SK-N-SH (cell line): ENCODE measurements at regions not wholly inside any gene's neighbourhood (a gene's known extent, or its start where the extent isn't known, plus 50 kb on each side); places are given as distances from the start of the nearest gene placed in this dataset.

Experiments
- CTCF ChIA-PET: fragments of 300-600, 350-600 bp; formaldehyde crosslinking; extraction: SDS; loops from one replicate; lab custom pipeline; 2021; lab: Yijun Ruan, JAX
- POLR2A ChIA-PET: fragments of 350-600 bp; sonication (Branson Sonifier 250); formaldehyde crosslinking; extraction: SDS; loops from one replicate; lab custom pipeline; 2020; ENCODE audit warnings: antibody characterized with exemption, inconsistent platforms; lab: Yijun Ruan, JAX
- DNase-seq: peaks from one replicate; pipeline ENCODE4 v3.0.0; 2012
- H2AFZ ChIP-seq: fragments of 200-600 bp; sonication (generic); 2 replicates; pipeline ENCODE4 v1.8.1; 2016; ENCODE audit warnings: antibody characterized with exemption, mild to moderate bottlenecking, low read depth
- H3F3A ChIP-seq: fragments of 200-600 bp; sonication (generic); replicated peaks from 2 replicates; pipeline ENCODE3; 2016; ENCODE audit warnings: antibody characterized with exemption, mild to moderate bottlenecking; ENCODE audit not compliant: insufficient read depth
- H3K27ac ChIP-seq, 2 experiments: fragments of 200-500 bp in 1 of 2; fragments of 200-600 bp in 1 of 2; sonication (Bioruptor generic) in 1 of 2; sonication (generic), shearing (Covaris generic) in 1 of 2; 2 replicates each; pipeline versions ENCODE4 v1.5.1 to v1.6.1; 2014 to 2016; ENCODE audit warnings: low read depth in 2 of 2, inconsistent platforms in 1 of 2, low read length in 1 of 2, mild to moderate bottlenecking in 1 of 2, mixed read lengths in 1 of 2
- H3K27me3 ChIP-seq: fragments of 200-600 bp; sonication (generic), shearing (Covaris generic); 2 replicates; pipeline ENCODE4 v1.6.1; 2016; ENCODE audit warnings: mixed run types; ENCODE audit not compliant: insufficient read depth
- H3K36me3 ChIP-seq, 2 experiments: fragments of 200-500 bp in 1 of 2; fragments of 200-600 bp in 1 of 2; sonication (Bioruptor generic) in 1 of 2; sonication (generic) in 1 of 2; replicated peaks in 1 of 2; 2 replicates each; pipeline versions ENCODE3 to v1.5.1; 2014 to 2016; ENCODE audit warnings: low read length in 1 of 2, mild to moderate bottlenecking in 1 of 2; ENCODE audit not compliant: insufficient read depth in 2 of 2, control insufficient read depth in 1 of 2
- H3K4me1 ChIP-seq, 2 experiments: fragments of 200-500 bp in 1 of 2; fragments of 200-600 bp in 1 of 2; sonication (Bioruptor generic) in 1 of 2; sonication (generic), shearing (Covaris generic) in 1 of 2; 2 replicates each; pipeline versions ENCODE4 v1.5.1 to v1.6.1; 2014 to 2016; ENCODE audit warnings: low read depth in 1 of 2, low read length in 1 of 2, mixed run types in 1 of 2; ENCODE audit not compliant: insufficient read depth in 2 of 2, control insufficient read depth in 1 of 2
- H3K4me2 ChIP-seq: fragments of 200-600 bp; sonication (generic), shearing (Covaris generic); 2 replicates; pipeline ENCODE4 v1.6.1; 2017; ENCODE audit warnings: mixed run types
- H3K4me3 ChIP-seq, 2 experiments: fragments of 200-500 bp in 1 of 2; fragments of 200-600 bp in 1 of 2; sonication (Bioruptor generic) in 1 of 2; sonication (generic), shearing (Covaris generic) in 1 of 2; 2 replicates each; pipeline versions ENCODE4 v1.5.1 to v1.8.1; 2014 to 2016; ENCODE audit warnings: low read depth in 2 of 2, inconsistent platforms in 1 of 2, low read length in 1 of 2, mild to moderate bottlenecking in 1 of 2, mixed read lengths in 1 of 2, moderate library complexity in 1 of 2
- H3K79me2 ChIP-seq: fragments of 200-600 bp; sonication (generic); 2 replicates; pipeline ENCODE4 v1.8.1; 2017; ENCODE audit warnings: mild to moderate bottlenecking; ENCODE audit not compliant: insufficient read depth
- H3K9ac ChIP-seq: fragments of 200-600 bp; sonication (generic); 2 replicates; pipeline ENCODE4 v1.6.1; 2017; ENCODE audit warnings: mixed run types
- H3K9me2 ChIP-seq: fragments of 200-600 bp; sonication (generic); 2 replicates; pipeline ENCODE4 v1.6.1; 2017; ENCODE audit warnings: mixed run types
- H3K9me3 ChIP-seq: fragments of 200-600 bp; sonication (generic); 2 replicates; pipeline ENCODE4 v1.6.1; 2017; ENCODE audit warnings: mixed run types, mild to moderate bottlenecking, moderate library complexity
- H4K20me1 ChIP-seq: fragments of 200-600 bp; sonication (generic); 2 replicates; pipeline ENCODE4 v1.6.1; 2017; ENCODE audit warnings: mild to moderate bottlenecking, mixed run types; ENCODE audit not compliant: insufficient read depth
- CHD2 ChIP-seq: fragments of 150-350 bp; IDR thresholded peaks from 2 replicates; pipeline ENCODE4 v1.6.1; 2018; ENCODE audit warnings: low read length; ENCODE audit not compliant: partially characterized antibody
- CTCF ChIP-seq: fragments of 200-600 bp; sonication (generic); IDR thresholded peaks from 2 replicates; pipeline ENCODE4 v1.6.1; 2017; ENCODE audit warnings: antibody characterized with exemption, mild to moderate bottlenecking, moderate library complexity
- ELF1 ChIP-seq: IDR thresholded peaks from 2 replicates; pipeline ENCODE4 v1.4.0; 2012
- EP300 ChIP-seq, 2 experiments: IDR thresholded peaks; 2 replicates each; pipeline versions ENCODE4 v1.4.0 to v1.6.1; 2012; ENCODE audit warnings: borderline replicate concordance in 1 of 2, low read depth in 1 of 2, low read length in 1 of 2
- EZH2phosphoT487 ChIP-seq: fragments of 200-600 bp; sonication (generic); IDR thresholded peaks from 2 replicates; pipeline ENCODE4 v1.6.1; 2017; ENCODE audit warnings: low read depth, mixed run types, mild to moderate bottlenecking, antibody characterized with exemption, moderate library complexity, borderline replicate concordance
- FOSL2 ChIP-seq: IDR thresholded peaks from 2 replicates; pipeline ENCODE4 v1.4.0; 2012; ENCODE audit warnings: low read depth, mild to moderate bottlenecking, moderate library complexity, borderline replicate concordance
- FOXJ3 ChIP-seq: sonication (generic); formaldehyde crosslinking; IDR thresholded peaks from 2 replicates; pipeline ENCODE4 v1.5.1; 2020; ENCODE audit warnings: mild to moderate bottlenecking, missing genetic modification reagents
- FOXM1 ChIP-seq: IDR thresholded peaks from 2 replicates; pipeline ENCODE4 v1.4.0; 2012; ENCODE audit warnings: low read depth, mild to moderate bottlenecking
- GABPA ChIP-seq: IDR thresholded peaks from 2 replicates; pipeline ENCODE4 v1.4.0; 2012; ENCODE audit warnings: low read depth, mild to moderate bottlenecking
- JUND ChIP-seq: IDR thresholded peaks from 2 replicates; pipeline ENCODE4 v1.4.0; 2012
- MXI1 ChIP-seq: IDR thresholded peaks from 2 replicates; pipeline ENCODE4 v1.6.1; 2012; ENCODE audit warnings: mild to moderate bottlenecking, low read depth, low read length, improper control_type of control experiment
- NFIC ChIP-seq: IDR thresholded peaks from 2 replicates; pipeline ENCODE4 v1.4.0; 2012; ENCODE audit warnings: borderline replicate concordance
- PBX3 ChIP-seq: IDR thresholded peaks from 2 replicates; pipeline ENCODE4; 2012
- RAD21 ChIP-seq: IDR thresholded peaks from 2 replicates; pipeline ENCODE4 v1.6.1; 2012; ENCODE audit warnings: mild to moderate bottlenecking, low read length
- RXRA ChIP-seq: IDR thresholded peaks from 2 replicates; pipeline ENCODE4 v1.4.0; 2012; ENCODE audit warnings: low read depth, mild to moderate bottlenecking, borderline replicate concordance
- SIN3A ChIP-seq: IDR thresholded peaks from 2 replicates; pipeline ENCODE4 v1.6.1; 2012; ENCODE audit warnings: low read depth, mild to moderate bottlenecking, low read length, moderate library complexity, borderline replicate concordance
- SMC3 ChIP-seq: IDR thresholded peaks from 2 replicates; pipeline ENCODE4 v1.6.1; 2012; ENCODE audit warnings: low read depth, low read length, improper control_type of control experiment
- TAF1 ChIP-seq: IDR thresholded peaks from 2 replicates; pipeline ENCODE4 v1.6.1; 2012; ENCODE audit warnings: low read depth, mild to moderate bottlenecking, low read length, moderate library complexity, borderline replicate concordance
- TCF12 ChIP-seq: IDR thresholded peaks from 2 replicates; pipeline ENCODE4 v1.4.0; 2012
- YY1 ChIP-seq: IDR thresholded peaks from 2 replicates; pipeline ENCODE4 v1.4.0; 2012; ENCODE audit warnings: low read depth, mild to moderate bottlenecking
- ZBTB33 ChIP-seq: IDR thresholded peaks from 2 replicates; pipeline ENCODE4 v1.4.0; 2012; ENCODE audit warnings: low read depth, borderline replicate concordance
- WGBS: methylation state at CpG from one replicate; pipeline ENCODE4 v1.1.6; 2017; ENCODE audit warnings: low lambda C conversion rate; 5-methylcytosine and 5-hydroxymethylcytosine counted together

- TF ChIP-seq EP300 (IDR thresholded peaks at IDR 0.05; ENCODE audit: borderline replicate concordance in 1 of 2, low read depth in 1 of 2, low read length in 1 of 2) (no peak), NFIC (no peak), YY1 (no peak), TCF12 (no peak)
These were observed 580.0 kb downstream of the QKI start (continued) for GRCh38 chr6:163994566-163994965.

GRCh38 chr6:163992701-163993100 is 578.2 kb downstream of the QKI start:
- no peaks in the 10 kb centered on the region for H3K27me3 ChIP-seq
- no peaks in the 10 kb centered on the region for H3K79me2 ChIP-seq
- no peak overlapping the region for H2AFZ ChIP-seq
- no peak for DNase-seq
- H3K27ac ChIP-seq = no peak overlapping the region
- no peak overlapping the region for H3K4me2 ChIP-seq
- H3K9ac ChIP-seq = no peak overlapping the region
- H3K9me2 ChIP-seq = no peaks in the 10 kb centered on the region
- no peak overlapping the region for H3K4me3 ChIP-seq
- no peaks in the 10 kb centered on the region for H3K9me3 ChIP-seq
- no peaks in the 10 kb centered on the region for H3F3A ChIP-seq
- ChIA-PET CTCF (no interaction called here), POLR2A (no interaction called here)
- WGBS = 38% methylated on average over 6 of the region's 6 CpGs
- TF ChIP-seq PBX3 = no peak
- TF ChIP-seq TAF1 = no peak
- no peak for TF ChIP-seq FOXJ3 (CRISPR knock-in tag)
- no peak for TF ChIP-seq MXI1
- no peak for TF ChIP-seq GABPA
- TF ChIP-seq NFIC = no peak
- no peak for TF ChIP-seq EZH2phosphoT487
- TF ChIP-seq FOSL2 = no peak
- TF ChIP-seq ELF1 = no peak
- TF ChIP-seq CTCF = no peak
- no peaks in the 10 kb centered on the region for H3K36me3 ChIP-seq
- no peaks in the 10 kb centered on the region for H3K4me1 ChIP-seq
- H4K20me1 ChIP-seq = no peaks in the 10 kb centered on the region

- no peaks in the 10 kb centered on the region for H3K4me1 ChIP-seq
- H3K9ac ChIP-seq = no peak overlapping the region
- POLR2A ChIA-PET = no interaction called here
- DNase-seq = no peak
- no peak overlapping the region for H2AFZ ChIP-seq
- no peaks in the 10 kb centered on the region for H3K9me3 ChIP-seq
- H3F3A ChIP-seq = no peaks in the 10 kb centered on the region
- no peaks in the 10 kb centered on the region for H3K79me2 ChIP-seq
- H3K27me3 ChIP-seq = no peaks in the 10 kb centered on the region
- no peaks in the 10 kb centered on the region for H4K20me1 ChIP-seq
- no peaks in the 10 kb centered on the region for H3K9me2 ChIP-seq
- H3K4me3 ChIP-seq = no peak overlapping the region
- no peak overlapping the region for H3K4me2 ChIP-seq
- CTCF ChIA-PET = no interaction called here
- no peaks in the 10 kb centered on the region for H3K36me3 ChIP-seq
- H3K27ac ChIP-seq = no peak overlapping the region
- no peak for TF ChIP-seq TCF12
- TF ChIP-seq MXI1 = no peak
- TF ChIP-seq EZH2phosphoT487 = no peak
- TF ChIP-seq JUND = no peak
- TF ChIP-seq ELF1 = no peak
- no peak for TF ChIP-seq FOXM1
- TF ChIP-seq ZBTB33 = no peak
- TF ChIP-seq SMC3 = no peak
- TF ChIP-seq NFIC = no peak
- no peak for TF ChIP-seq SIN3A
- TF ChIP-seq CHD2 = no peak
- no peak for TF ChIP-seq CTCF
- no peak for TF ChIP-seq RAD21
- no peak for TF ChIP-seq RXRA
- no peak for TF ChIP-seq FOXJ3 (CRISPR knock-in tag)
These were observed 577.5 kb downstream of the QKI start for GRCh38 chr6:163992056-163992455.
